HL-60 (cell line): ENCODE measurements at regions not wholly inside any gene's neighbourhood (a gene's known extent, or its start where the extent isn't known, plus 50 kb on each side); places are given as distances from the start of the nearest gene placed in this dataset.

ENCODE experiments used
- CTCF ChIP-seq: IDR thresholded peaks from one replicate; pipeline ENCODE4 v1.5.1; 2011; ENCODE audit warnings: low read length, control low read depth, inconsistent platforms; ENCODE audit not compliant: insufficient read depth
- GABPA ChIP-seq: IDR thresholded peaks from 2 replicates; pipeline ENCODE4 v1.6.1; 2012; ENCODE audit warnings: low read depth
- POLR2AphosphoS5 ChIP-seq: IDR thresholded peaks from 2 replicates; pipeline ENCODE4 v1.6.1; 2012; ENCODE audit warnings: low read depth
- REST ChIP-seq: IDR thresholded peaks from 2 replicates; pipeline ENCODE4 v1.6.1; 2012; ENCODE audit warnings: low read depth; ENCODE audit not compliant: insufficient replicate concordance
- SPI1 ChIP-seq: IDR thresholded peaks from 2 replicates; pipeline ENCODE4 v1.6.1; 2012; ENCODE audit warnings: low read depth, mild to moderate bottlenecking, borderline replicate concordance

- no peak for TF ChIP-seq CTCF
- no peak for TF ChIP-seq REST
- TF ChIP-seq POLR2AphosphoS5: no peak
- no peak for TF ChIP-seq SPI1
- no peak for TF ChIP-seq GABPA
Observed at GRCh38 chr17:72336026-72336803, 215.4 kb downstream of the SOX9 start.
